SK-N-SH (cell line): ENCODE measurements at regions not wholly inside any gene's neighbourhood (a gene's known extent, or its start where the extent isn't known, plus 50 kb on each side); places are given as distances from the start of the nearest gene placed in this dataset.

ENCODE experiments used
- CTCF ChIA-PET: fragments of 300-600, 350-600 bp; formaldehyde crosslinking; extraction: SDS; loops from one replicate; lab custom pipeline; 2021; lab: Yijun Ruan, JAX
- POLR2A ChIA-PET: fragments of 350-600 bp; sonication (Branson Sonifier 250); formaldehyde crosslinking; extraction: SDS; loops from one replicate; lab custom pipeline; 2020; ENCODE audit warnings: antibody characterized with exemption, inconsistent platforms; lab: Yijun Ruan, JAX
- DNase-seq: peaks from one replicate; pipeline ENCODE4 v3.0.0; 2012
- H2AFZ ChIP-seq: fragments of 200-600 bp; sonication (generic); 2 replicates; pipeline ENCODE4 v1.8.1; 2016; ENCODE audit warnings: antibody characterized with exemption, mild to moderate bottlenecking, low read depth
- H3F3A ChIP-seq: fragments of 200-600 bp; sonication (generic); replicated peaks from 2 replicates; pipeline ENCODE3; 2016; ENCODE audit warnings: antibody characterized with exemption, mild to moderate bottlenecking; ENCODE audit not compliant: insufficient read depth
- H3K27ac ChIP-seq, 2 experiments: fragments of 200-500 bp in 1 of 2; fragments of 200-600 bp in 1 of 2; sonication (Bioruptor generic) in 1 of 2; sonication (generic), shearing (Covaris generic) in 1 of 2; 2 replicates each; pipeline versions ENCODE4 v1.5.1 to v1.6.1; 2014 to 2016; ENCODE audit warnings: low read depth in 2 of 2, inconsistent platforms in 1 of 2, low read length in 1 of 2, mild to moderate bottlenecking in 1 of 2, mixed read lengths in 1 of 2
- H3K27me3 ChIP-seq: fragments of 200-600 bp; sonication (generic), shearing (Covaris generic); 2 replicates; pipeline ENCODE4 v1.6.1; 2016; ENCODE audit warnings: mixed run types; ENCODE audit not compliant: insufficient read depth
- H3K36me3 ChIP-seq, 2 experiments: fragments of 200-500 bp in 1 of 2; fragments of 200-600 bp in 1 of 2; sonication (Bioruptor generic) in 1 of 2; sonication (generic) in 1 of 2; replicated peaks in 1 of 2; 2 replicates each; pipeline versions ENCODE3 to v1.5.1; 2014 to 2016; ENCODE audit warnings: low read length in 1 of 2, mild to moderate bottlenecking in 1 of 2; ENCODE audit not compliant: insufficient read depth in 2 of 2, control insufficient read depth in 1 of 2
- H3K4me1 ChIP-seq, 2 experiments: fragments of 200-500 bp in 1 of 2; fragments of 200-600 bp in 1 of 2; sonication (Bioruptor generic) in 1 of 2; sonication (generic), shearing (Covaris generic) in 1 of 2; 2 replicates each; pipeline versions ENCODE4 v1.5.1 to v1.6.1; 2014 to 2016; ENCODE audit warnings: low read depth in 1 of 2, low read length in 1 of 2, mixed run types in 1 of 2; ENCODE audit not compliant: insufficient read depth in 2 of 2, control insufficient read depth in 1 of 2
- H3K4me2 ChIP-seq: fragments of 200-600 bp; sonication (generic), shearing (Covaris generic); 2 replicates; pipeline ENCODE4 v1.6.1; 2017; ENCODE audit warnings: mixed run types
- H3K4me3 ChIP-seq, 2 experiments: fragments of 200-500 bp in 1 of 2; fragments of 200-600 bp in 1 of 2; sonication (Bioruptor generic) in 1 of 2; sonication (generic), shearing (Covaris generic) in 1 of 2; 2 replicates each; pipeline versions ENCODE4 v1.5.1 to v1.8.1; 2014 to 2016; ENCODE audit warnings: low read depth in 2 of 2, inconsistent platforms in 1 of 2, low read length in 1 of 2, mild to moderate bottlenecking in 1 of 2, mixed read lengths in 1 of 2, moderate library complexity in 1 of 2
- H3K79me2 ChIP-seq: fragments of 200-600 bp; sonication (generic); 2 replicates; pipeline ENCODE4 v1.8.1; 2017; ENCODE audit warnings: mild to moderate bottlenecking; ENCODE audit not compliant: insufficient read depth
- H3K9ac ChIP-seq: fragments of 200-600 bp; sonication (generic); 2 replicates; pipeline ENCODE4 v1.6.1; 2017; ENCODE audit warnings: mixed run types
- H3K9me2 ChIP-seq: fragments of 200-600 bp; sonication (generic); 2 replicates; pipeline ENCODE4 v1.6.1; 2017; ENCODE audit warnings: mixed run types
- H3K9me3 ChIP-seq: fragments of 200-600 bp; sonication (generic); 2 replicates; pipeline ENCODE4 v1.6.1; 2017; ENCODE audit warnings: mixed run types, mild to moderate bottlenecking, moderate library complexity
- H4K20me1 ChIP-seq: fragments of 200-600 bp; sonication (generic); 2 replicates; pipeline ENCODE4 v1.6.1; 2017; ENCODE audit warnings: mild to moderate bottlenecking, mixed run types; ENCODE audit not compliant: insufficient read depth
- EP300 ChIP-seq, 2 experiments: IDR thresholded peaks; 2 replicates each; pipeline versions ENCODE4 v1.4.0 to v1.6.1; 2012; ENCODE audit warnings: borderline replicate concordance in 1 of 2, low read depth in 1 of 2, low read length in 1 of 2
- GATA2 ChIP-seq: sonication (generic); formaldehyde crosslinking; IDR thresholded peaks from 2 replicates; pipeline ENCODE4 v1.5.0; 2020; ENCODE audit warnings: mild to moderate bottlenecking, missing genetic modification reagents
- JUND ChIP-seq: IDR thresholded peaks from 2 replicates; pipeline ENCODE4 v1.4.0; 2012
- NRF1 ChIP-seq: IDR thresholded peaks from 2 replicates; pipeline ENCODE4 v1.6.1; 2012; ENCODE audit warnings: low read depth, mild to moderate bottlenecking, low read length
- POLR2AphosphoS5 ChIP-seq: IDR thresholded peaks from 2 replicates; pipeline ENCODE4 v1.6.1; 2012; ENCODE audit warnings: low read depth, low read length
- RAD21 ChIP-seq: IDR thresholded peaks from 2 replicates; pipeline ENCODE4 v1.6.1; 2012; ENCODE audit warnings: mild to moderate bottlenecking, low read length
- RFX5 ChIP-seq: IDR thresholded peaks from 2 replicates; pipeline ENCODE4 v1.6.1; 2012; ENCODE audit warnings: mild to moderate bottlenecking, improper control_type of control experiment, low read length
- SIN3A ChIP-seq: IDR thresholded peaks from 2 replicates; pipeline ENCODE4 v1.6.1; 2012; ENCODE audit warnings: low read depth, mild to moderate bottlenecking, low read length, moderate library complexity, borderline replicate concordance
- SMC3 ChIP-seq: IDR thresholded peaks from 2 replicates; pipeline ENCODE4 v1.6.1; 2012; ENCODE audit warnings: low read depth, low read length, improper control_type of control experiment
- YY1 ChIP-seq: IDR thresholded peaks from 2 replicates; pipeline ENCODE4 v1.4.0; 2012; ENCODE audit warnings: low read depth, mild to moderate bottlenecking
- WGBS: methylation state at CpG from one replicate; pipeline ENCODE4 v1.1.6; 2017; ENCODE audit warnings: low lambda C conversion rate; 5-methylcytosine and 5-hydroxymethylcytosine counted together
- TF ChIP-seq, protein P1 (sequence below): fragments of 200-600 bp; sonication (generic); IDR thresholded peaks from 2 replicates; pipeline ENCODE4 v1.6.1; 2017; ENCODE audit warnings: antibody characterized with exemption, mild to moderate bottlenecking, moderate library complexity
- TF ChIP-seq, protein P2 (sequence below): IDR thresholded peaks from 2 replicates; pipeline ENCODE4 v1.4.0; 2012; ENCODE audit warnings: low read depth, borderline replicate concordance
- TF ChIP-seq, protein P3 (sequence below): IDR thresholded peaks from 2 replicates; pipeline ENCODE4 v1.4.0; 2012; ENCODE audit warnings: low read depth
- TF ChIP-seq, protein P4 (sequence below): IDR thresholded peaks from 2 replicates; pipeline ENCODE4 v1.4.0; 2012; ENCODE audit warnings: low read depth, borderline replicate concordance
- TF ChIP-seq, protein P5 (sequence below): fragments of 150-350 bp; IDR thresholded peaks from 2 replicates; pipeline ENCODE4 v1.6.1; 2017; ENCODE audit warnings: antibody characterized with exemption, low read length, low read depth, borderline replicate concordance
- TF ChIP-seq, protein P6 (sequence below): IDR thresholded peaks from 2 replicates; pipeline ENCODE4 v1.6.1; 2012; ENCODE audit warnings: mild to moderate bottlenecking, low read depth, low read length, moderate library complexity

- Histone ChIP-seq H3K36me3 (no peaks in the 10 kb centered on the region), H3K9me2 (no peaks in the 10 kb centered on the region), H3K27me3 (no peaks in the 10 kb centered on the region), H3K4me3 (no peak overlapping the region), H4K20me1 (no peaks in the 10 kb centered on the region), H2AFZ (no peak overlapping the region), H3K9ac (no peak overlapping the region), H3K27ac (no peak overlapping the region), H3K4me2 (no peak overlapping the region), H3F3A (no peaks in the 10 kb centered on the region), H3K4me1 (no peaks in the 10 kb centered on the region), H3K9me3 (no peaks in the 10 kb centered on the region), H3K79me2 (no peaks in the 10 kb centered on the region)
- 0% methylated on average over 2 of the region's 2 CpGs for WGBS
- no peak for DNase-seq
- ChIA-PET POLR2A (no interaction called here), CTCF (no interaction called here)
- TF ChIP-seq, protein P1, sequence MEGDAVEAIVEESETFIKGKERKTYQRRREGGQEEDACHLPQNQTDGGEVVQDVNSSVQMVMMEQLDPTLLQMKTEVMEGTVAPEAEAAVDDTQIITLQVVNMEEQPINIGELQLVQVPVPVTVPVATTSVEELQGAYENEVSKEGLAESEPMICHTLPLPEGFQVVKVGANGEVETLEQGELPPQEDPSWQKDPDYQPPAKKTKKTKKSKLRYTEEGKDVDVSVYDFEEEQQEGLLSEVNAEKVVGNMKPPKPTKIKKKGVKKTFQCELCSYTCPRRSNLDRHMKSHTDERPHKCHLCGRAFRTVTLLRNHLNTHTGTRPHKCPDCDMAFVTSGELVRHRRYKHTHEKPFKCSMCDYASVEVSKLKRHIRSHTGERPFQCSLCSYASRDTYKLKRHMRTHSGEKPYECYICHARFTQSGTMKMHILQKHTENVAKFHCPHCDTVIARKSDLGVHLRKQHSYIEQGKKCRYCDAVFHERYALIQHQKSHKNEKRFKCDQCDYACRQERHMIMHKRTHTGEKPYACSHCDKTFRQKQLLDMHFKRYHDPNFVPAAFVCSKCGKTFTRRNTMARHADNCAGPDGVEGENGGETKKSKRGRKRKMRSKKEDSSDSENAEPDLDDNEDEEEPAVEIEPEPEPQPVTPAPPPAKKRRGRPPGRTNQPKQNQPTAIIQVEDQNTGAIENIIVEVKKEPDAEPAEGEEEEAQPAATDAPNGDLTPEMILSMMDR: no peak
- TF ChIP-seq NRF1 (no peak), GATA2 (CRISPR knock-in tag) (no peak), POLR2AphosphoS5 (no peak), SMC3 (no peak), JUND (no peak), YY1 (no peak), RFX5 (no peak), RAD21 (no peak), SIN3A (no peak), EP300 (IDR thresholded peaks at IDR 0.05; ENCODE audit: borderline replicate concordance in 1 of 2, low read depth in 1 of 2, low read length in 1 of 2) (no peak)
- TF ChIP-seq, protein P2, sequence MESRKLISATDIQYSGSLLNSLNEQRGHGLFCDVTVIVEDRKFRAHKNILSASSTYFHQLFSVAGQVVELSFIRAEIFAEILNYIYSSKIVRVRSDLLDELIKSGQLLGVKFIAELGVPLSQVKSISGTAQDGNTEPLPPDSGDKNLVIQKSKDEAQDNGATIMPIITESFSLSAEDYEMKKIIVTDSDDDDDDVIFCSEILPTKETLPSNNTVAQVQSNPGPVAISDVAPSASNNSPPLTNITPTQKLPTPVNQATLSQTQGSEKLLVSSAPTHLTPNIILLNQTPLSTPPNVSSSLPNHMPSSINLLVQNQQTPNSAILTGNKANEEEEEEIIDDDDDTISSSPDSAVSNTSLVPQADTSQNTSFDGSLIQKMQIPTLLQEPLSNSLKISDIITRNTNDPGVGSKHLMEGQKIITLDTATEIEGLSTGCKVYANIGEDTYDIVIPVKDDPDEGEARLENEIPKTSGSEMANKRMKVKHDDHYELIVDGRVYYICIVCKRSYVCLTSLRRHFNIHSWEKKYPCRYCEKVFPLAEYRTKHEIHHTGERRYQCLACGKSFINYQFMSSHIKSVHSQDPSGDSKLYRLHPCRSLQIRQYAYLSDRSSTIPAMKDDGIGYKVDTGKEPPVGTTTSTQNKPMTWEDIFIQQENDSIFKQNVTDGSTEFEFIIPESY: no peak
- TF ChIP-seq, protein P3, sequence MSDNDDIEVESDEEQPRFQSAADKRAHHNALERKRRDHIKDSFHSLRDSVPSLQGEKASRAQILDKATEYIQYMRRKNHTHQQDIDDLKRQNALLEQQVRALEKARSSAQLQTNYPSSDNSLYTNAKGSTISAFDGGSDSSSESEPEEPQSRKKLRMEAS: no peak
- TF ChIP-seq, protein P4, sequence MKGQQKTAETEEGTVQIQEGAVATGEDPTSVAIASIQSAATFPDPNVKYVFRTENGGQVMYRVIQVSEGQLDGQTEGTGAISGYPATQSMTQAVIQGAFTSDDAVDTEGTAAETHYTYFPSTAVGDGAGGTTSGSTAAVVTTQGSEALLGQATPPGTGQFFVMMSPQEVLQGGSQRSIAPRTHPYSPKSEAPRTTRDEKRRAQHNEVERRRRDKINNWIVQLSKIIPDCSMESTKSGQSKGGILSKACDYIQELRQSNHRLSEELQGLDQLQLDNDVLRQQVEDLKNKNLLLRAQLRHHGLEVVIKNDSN: no peak
- TF ChIP-seq, protein P5, sequence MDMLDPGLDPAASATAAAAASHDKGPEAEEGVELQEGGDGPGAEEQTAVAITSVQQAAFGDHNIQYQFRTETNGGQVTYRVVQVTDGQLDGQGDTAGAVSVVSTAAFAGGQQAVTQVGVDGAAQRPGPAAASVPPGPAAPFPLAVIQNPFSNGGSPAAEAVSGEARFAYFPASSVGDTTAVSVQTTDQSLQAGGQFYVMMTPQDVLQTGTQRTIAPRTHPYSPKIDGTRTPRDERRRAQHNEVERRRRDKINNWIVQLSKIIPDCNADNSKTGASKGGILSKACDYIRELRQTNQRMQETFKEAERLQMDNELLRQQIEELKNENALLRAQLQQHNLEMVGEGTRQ: no peak
- TF ChIP-seq, protein P6, sequence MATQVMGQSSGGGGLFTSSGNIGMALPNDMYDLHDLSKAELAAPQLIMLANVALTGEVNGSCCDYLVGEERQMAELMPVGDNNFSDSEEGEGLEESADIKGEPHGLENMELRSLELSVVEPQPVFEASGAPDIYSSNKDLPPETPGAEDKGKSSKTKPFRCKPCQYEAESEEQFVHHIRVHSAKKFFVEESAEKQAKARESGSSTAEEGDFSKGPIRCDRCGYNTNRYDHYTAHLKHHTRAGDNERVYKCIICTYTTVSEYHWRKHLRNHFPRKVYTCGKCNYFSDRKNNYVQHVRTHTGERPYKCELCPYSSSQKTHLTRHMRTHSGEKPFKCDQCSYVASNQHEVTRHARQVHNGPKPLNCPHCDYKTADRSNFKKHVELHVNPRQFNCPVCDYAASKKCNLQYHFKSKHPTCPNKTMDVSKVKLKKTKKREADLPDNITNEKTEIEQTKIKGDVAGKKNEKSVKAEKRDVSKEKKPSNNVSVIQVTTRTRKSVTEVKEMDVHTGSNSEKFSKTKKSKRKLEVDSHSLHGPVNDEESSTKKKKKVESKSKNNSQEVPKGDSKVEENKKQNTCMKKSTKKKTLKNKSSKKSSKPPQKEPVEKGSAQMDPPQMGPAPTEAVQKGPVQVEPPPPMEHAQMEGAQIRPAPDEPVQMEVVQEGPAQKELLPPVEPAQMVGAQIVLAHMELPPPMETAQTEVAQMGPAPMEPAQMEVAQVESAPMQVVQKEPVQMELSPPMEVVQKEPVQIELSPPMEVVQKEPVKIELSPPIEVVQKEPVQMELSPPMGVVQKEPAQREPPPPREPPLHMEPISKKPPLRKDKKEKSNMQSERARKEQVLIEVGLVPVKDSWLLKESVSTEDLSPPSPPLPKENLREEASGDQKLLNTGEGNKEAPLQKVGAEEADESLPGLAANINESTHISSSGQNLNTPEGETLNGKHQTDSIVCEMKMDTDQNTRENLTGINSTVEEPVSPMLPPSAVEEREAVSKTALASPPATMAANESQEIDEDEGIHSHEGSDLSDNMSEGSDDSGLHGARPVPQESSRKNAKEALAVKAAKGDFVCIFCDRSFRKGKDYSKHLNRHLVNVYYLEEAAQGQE: no peak
Observed at GRCh38 chr6:76532647-76533046, 460.2 kb upstream of the IMPG1 start.
